ENCODE measurements at regions not wholly inside any gene's neighbourhood (a gene's known extent, or its start where the extent isn't known, plus 50 kb on each side); places are given as distances from the start of the nearest gene placed in this dataset.
"Not testable (repeated sequence)": the region's sequence is repeated elsewhere in the genome, so short reads cannot be mapped to it uniquely, and the experiment has no call there.

- TF ChIP-seq CTCF (conservative IDR thresholded peaks at IDR 0.05; ENCODE audit: low read depth, low read length), result no peak
- DNase-seq (ENCODE audit: low read depth), result peak; percentile 94
- no peak overlapping the region for H3K4me3 ChIP-seq (ENCODE audit: low read depth, low read length)
Observed at GRCh38 chr10:114714281-114714741, 56.2 kb upstream of the ABLIM1 start.

GRCh38 chr10:114715171-114715670, 57.1 kb upstream of the ABLIM1 start:
- peak; percentile 65 for DNase-seq (ENCODE audit: low read depth)
- TF ChIP-seq CTCF (conservative IDR thresholded peaks at IDR 0.05; ENCODE audit: low read depth, low read length), result no peak
- no peak overlapping the region for H3K4me3 ChIP-seq (ENCODE audit: low read depth, low read length)

GRCh38 chr10:114716811-114717404, 58.8 kb upstream of the ABLIM1 start:
- DNase-seq (ENCODE audit: low read depth), result peak; percentile 11
- H3K4me3 ChIP-seq (ENCODE audit: low read depth, low read length), result no peak overlapping the region
- TF ChIP-seq CTCF (conservative IDR thresholded peaks at IDR 0.05; ENCODE audit: low read depth, low read length), result no peak

- H3K4me3 ChIP-seq (ENCODE audit: low read depth, low read length); DNase-seq (ENCODE audit: low read depth): not testable (repeated sequence)
Observed at GRCh38 chr10:114717881-114718280, 59.8 kb upstream of the ABLIM1 start.

GRCh38 chr10:114718374-114718773, 60.3 kb upstream of the ABLIM1 start:
- no peak for DNase-seq (ENCODE audit: low read depth)
- TF ChIP-seq CTCF (conservative IDR thresholded peaks at IDR 0.05; ENCODE audit: low read depth, low read length), result no peak
- no peak overlapping the region for H3K4me3 ChIP-seq (ENCODE audit: low read depth, low read length)

- no peak for DNase-seq (ENCODE audit: low read depth)
- no peak overlapping the region for H3K4me3 ChIP-seq (ENCODE audit: low read depth, low read length)
- TF ChIP-seq CTCF (conservative IDR thresholded peaks at IDR 0.05; ENCODE audit: low read depth, low read length), result no peak
Observed at GRCh38 chr10:114719311-114719710, 61.2 kb upstream of the ABLIM1 start.

GRCh38 chr10:114720023-114720422, 61.9 kb upstream of the ABLIM1 start:
- not testable (repeated sequence) for H3K4me3 ChIP-seq (ENCODE audit: low read depth, low read length); DNase-seq (ENCODE audit: low read depth)

GRCh38 chr10:114720685-114721278, 62.7 kb upstream of the ABLIM1 start:
- no peak for TF ChIP-seq CTCF (conservative IDR thresholded peaks at IDR 0.05; ENCODE audit: low read depth, low read length)
- no peak for DNase-seq (ENCODE audit: low read depth)
- H3K4me3 ChIP-seq (ENCODE audit: low read depth, low read length), result no peak overlapping the region

- not testable (repeated sequence) for H3K4me3 ChIP-seq (ENCODE audit: low read depth, low read length); DNase-seq (ENCODE audit: low read depth)
Observed at GRCh38 chr10:114722136-114722535, 64.1 kb upstream of the ABLIM1 start.

Data from choroid plexus epithelial cell (primary cell).